ENCODE measurements at regions not wholly inside any gene's neighbourhood (a gene's known extent, or its start where the extent isn't known, plus 50 kb on each side); places are given as distances from the start of the nearest gene placed in this dataset.

- DNase-seq (ENCODE audit: low read depth, low spot score) (no peak), ATAC-seq (no peak)
- H3K36me3 ChIP-seq (ENCODE audit: control insufficient read depth, insufficient read depth, low read length): no peaks in the 10 kb centered on the region
- POLR2A ChIA-PET: no interaction called here
- CTCF ChIA-PET: interaction anchor here (0.7 kb wide), 1 partner anchor 124 kb away, joined by 3 read pairs; no protein-coding TSS in a partner anchor
- no TSS peak for BruUV-seq (replicated peaks)
- TF ChIP-seq POLR2AphosphoS5 (IDR thresholded peaks at IDR 0.05; ENCODE audit: low read depth, low read length) (no peak), SIN3A (IDR thresholded peaks at IDR 0.05; ENCODE audit: borderline replicate concordance, insufficient read depth, low read depth, low read length) (no peak), TCF7L2 (IDR thresholded peaks at IDR 0.05; ENCODE audit: low read depth, low read length) (no peak), CTCF (IDR thresholded peaks at IDR 0.05) (no peak), REST (IDR thresholded peaks at IDR 0.05; ENCODE audit: insufficient read depth in 1 of 2, low read depth in 2 of 2, low read length in 1 of 2) (no peak)
- H3K27me3 ChIP-seq (ENCODE audit: control insufficient read depth, insufficient read depth, low read length): peaks cover 24% of the 10 kb centered on the region
- in situ Hi-C loops (cut with HindIII; ENCODE audit: low pct_unique_long_range_greater_than_20kb, low sequenced_read_pairs) (no loop called here), intact Hi-C loops (cut with micrococcal nuclease; ENCODE audit: unreplicated experiment) (no loop called here)
- no peak overlapping the region for H3K4me3 ChIP-seq (ENCODE audit: low read depth in 2 of 2, low read length in 2 of 2)
- H3K27ac ChIP-seq (ENCODE audit: low read length): no peak overlapping the region
- H3K9me3 ChIP-seq (ENCODE audit: control insufficient read depth, insufficient read depth, low read depth, low read length): no peaks in the 10 kb centered on the region
- H3K4me1 ChIP-seq (ENCODE audit: control insufficient read depth, insufficient read depth, low read length): no peaks in the 10 kb centered on the region
These were observed 290.1 kb downstream of the BUD13 start for GRCh38 chr11:116482716-116483115.

- DNase-seq (ENCODE audit: low read depth, low spot score): no peak
- BruUV-seq (replicated peaks): no TSS peak
- in situ Hi-C loops (cut with HindIII; ENCODE audit: low pct_unique_long_range_greater_than_20kb, low sequenced_read_pairs): no loop called here
- ATAC-seq: no peak
- Histone ChIP-seq H3K36me3 (ENCODE audit: control insufficient read depth, insufficient read depth, low read length) (no peaks in the 10 kb centered on the region), H3K4me3 (ENCODE audit: low read depth in 2 of 2, low read length in 2 of 2) (no peak overlapping the region), H3K4me1 (ENCODE audit: control insufficient read depth, insufficient read depth, low read length) (no peaks in the 10 kb centered on the region), H3K27ac (ENCODE audit: low read length) (no peak overlapping the region), H3K9me3 (ENCODE audit: control insufficient read depth, insufficient read depth, low read depth, low read length) (no peaks in the 10 kb centered on the region), H3K27me3 (ENCODE audit: control insufficient read depth, insufficient read depth, low read length) (peaks cover 18% of the 10 kb centered on the region; the same call in 1 of the 2 replicates)
- CTCF ChIA-PET: no interaction called here
- TF ChIP-seq TCF7L2 (IDR thresholded peaks at IDR 0.05; ENCODE audit: low read depth, low read length) (no peak), POLR2AphosphoS5 (IDR thresholded peaks at IDR 0.05; ENCODE audit: low read depth, low read length) (no peak), REST (IDR thresholded peaks at IDR 0.05; ENCODE audit: insufficient read depth in 1 of 2, low read depth in 2 of 2, low read length in 1 of 2) (no peak), CTCF (IDR thresholded peaks at IDR 0.05) (no peak), SIN3A (IDR thresholded peaks at IDR 0.05; ENCODE audit: borderline replicate concordance, insufficient read depth, low read depth, low read length) (no peak)
- intact Hi-C loops (cut with micrococcal nuclease; ENCODE audit: unreplicated experiment): no loop called here
- POLR2A ChIA-PET: no interaction called here
These were observed 291.6 kb downstream of the BUD13 start for GRCh38 chr11:116481126-116481675.
